CD14-positive monocyte (primary cell): ENCODE measurements at regions not wholly inside any gene's neighbourhood (a gene's known extent, or its start where the extent isn't known, plus 50 kb on each side); places are given as distances from the start of the nearest gene placed in this dataset.

Experiments used
- DNase-seq, 3 donors: peaks; one replicate each; pipeline ENCODE4 v3.0.0-alpha.2; 2011 to 2022
- H2AFZ ChIP-seq: 2 replicates; pipeline ENCODE4 v1.6.0; 2012; ENCODE audit warnings: mild to moderate bottlenecking, low read depth, low read length, inconsistent platforms; ENCODE audit not compliant: insufficient read depth, poor library complexity, severe bottlenecking
- H3K27ac ChIP-seq, 2 donors: 1 replicate in 1 of 2; 2 replicates in 1 of 2; pipeline ENCODE4 v1.5.1; 2012 to 2013; ENCODE audit warnings: low read length in 2 of 2, control low read depth in 1 of 2, inconsistent platforms in 1 of 2, low read depth in 1 of 2, mild to moderate bottlenecking in 1 of 2
- H3K27me3 ChIP-seq, 2 donors: one replicate each; pipeline versions ENCODE4 v1.6.0 to v1.6.1; 2011 to 2013; ENCODE audit warnings: low read length in 2 of 2; ENCODE audit not compliant: control insufficient read depth in 2 of 2, insufficient read depth in 2 of 2
- H3K36me3 ChIP-seq, 2 donors: replicated peaks in 1 of 2; 1 replicate in 1 of 2; 2 replicates in 1 of 2; pipeline versions ENCODE4 v1.5.1 to v1.6.1; 2012 to 2013; ENCODE audit warnings: low read length in 2 of 2, control low read depth in 1 of 2, inconsistent platforms in 1 of 2, mild to moderate bottlenecking in 1 of 2; ENCODE audit not compliant: insufficient read depth in 2 of 2, control insufficient read depth in 1 of 2
- H3K4me1 ChIP-seq, 2 donors: 1 replicate in 1 of 2; 2 replicates in 1 of 2; pipeline versions ENCODE4 v1.5.1 to v1.6.1; 2012 to 2013; ENCODE audit warnings: low read length in 2 of 2, control low read depth in 1 of 2, inconsistent platforms in 1 of 2, mild to moderate bottlenecking in 1 of 2, moderate library complexity in 1 of 2; ENCODE audit not compliant: insufficient read depth in 2 of 2, control insufficient read depth in 1 of 2
- H3K4me2 ChIP-seq: replicated peaks from 2 replicates; pipeline ENCODE3; 2012; ENCODE audit warnings: low read length, moderate library complexity, mild to moderate bottlenecking; ENCODE audit not compliant: poor library complexity, severe bottlenecking; ENCODE audit errors: extremely low read depth
- H3K4me3 ChIP-seq, 3 experiments: fragments of 200-600 bp in 1 of 3; sonication (generic) in 1 of 3; replicated peaks in 1 of 3; 1 replicate in 2 of 3; 2 replicates in 1 of 3; pipeline ENCODE4 v1.5.1; 2011 to 2013; ENCODE audit warnings: low read length in 3 of 3, mild to moderate bottlenecking in 3 of 3, control low read depth in 2 of 3, low read depth in 2 of 3, inconsistent platforms in 1 of 3, moderate library complexity in 1 of 3
- H3K79me2 ChIP-seq: 2 replicates; pipeline ENCODE4 v1.6.0; 2012; ENCODE audit warnings: mild to moderate bottlenecking, control low read depth, inconsistent platforms, low read length, moderate library complexity; ENCODE audit not compliant: insufficient read depth
- H3K9ac ChIP-seq: 2 replicates; pipeline ENCODE4 v1.6.0; 2017; ENCODE audit warnings: low read length, mild to moderate bottlenecking; ENCODE audit not compliant: insufficient read depth, poor library complexity, severe bottlenecking
- H3K9me3 ChIP-seq, 2 donors: replicated peaks in 1 of 2; 1 replicate in 1 of 2; 2 replicates in 1 of 2; pipeline versions ENCODE4 v1.5.1 to v1.6.1; 2012 to 2013; ENCODE audit warnings: low read length in 2 of 2, control low read depth in 1 of 2; ENCODE audit not compliant: control insufficient read depth in 1 of 2, insufficient read depth in 1 of 2
- H4K20me1 ChIP-seq: 2 replicates; pipeline ENCODE4 v1.6.0; 2012; ENCODE audit warnings: mild to moderate bottlenecking, low read length, control low read depth, moderate library complexity; ENCODE audit not compliant: insufficient read depth
- H3K27ac Mint-ChIP-seq, 7 donors: one replicate each; pipeline ENCODE4 v1.8.0; 2020; ENCODE audit warnings: mild to moderate bottlenecking in 7 of 7, mixed read lengths in 7 of 7, moderate library complexity in 6 of 7, inconsistent platforms in 2 of 7
- H3K27me3 Mint-ChIP-seq, 3 donors: one replicate each; pipeline ENCODE4 v1.8.0; 2021 to 2022; ENCODE audit warnings: low read depth in 3 of 3, mild to moderate bottlenecking in 3 of 3, mixed read lengths in 3 of 3, moderate library complexity in 3 of 3, inconsistent platforms in 1 of 3
- H3K36me3 Mint-ChIP-seq, 2 donors: one replicate each; pipeline ENCODE4 v1.8.0; 2020; ENCODE audit warnings: mixed read lengths in 2 of 2, inconsistent platforms in 1 of 2, mild to moderate bottlenecking in 1 of 2
- H3K4me1 Mint-ChIP-seq: one replicate; pipeline ENCODE4 v1.8.0; 2020; ENCODE audit warnings: mild to moderate bottlenecking, mixed read lengths
- H3K4me3 Mint-ChIP-seq, 2 donors: one replicate each; pipeline ENCODE4 v1.8.0; 2020; ENCODE audit warnings: mild to moderate bottlenecking in 2 of 2, mixed read lengths in 2 of 2, moderate library complexity in 1 of 2
- H3K9me3 Mint-ChIP-seq, 7 donors: one replicate each; pipeline ENCODE4 v1.8.0; 2020 to 2022; ENCODE audit warnings: mixed read lengths in 7 of 7, mild to moderate bottlenecking in 6 of 7, moderate library complexity in 6 of 7, inconsistent platforms in 2 of 7
- WGBS: methylation state at CpG from one replicate; pipeline ENCODE4 v1.1.5; 2013; ENCODE audit warnings: missing lambda C conversion rate; ENCODE audit not compliant: insufficient coverage; 5-methylcytosine and 5-hydroxymethylcytosine counted together
- intact Hi-C, 2 donors: fragments of 100-400 bp; cut with micrococcal nuclease; formaldehyde crosslinking; loops; one replicate each; pipeline versions ENCODE4 v1.15.0 to v1.15.1; 2023
- TF ChIP-seq, protein P1 (sequence below): fragments of 200-600 bp; IDR thresholded peaks from one replicate; pipeline ENCODE4 v1.8.0; 2022; ENCODE audit warnings: antibody characterized with exemption, mild to moderate bottlenecking

DNA sequence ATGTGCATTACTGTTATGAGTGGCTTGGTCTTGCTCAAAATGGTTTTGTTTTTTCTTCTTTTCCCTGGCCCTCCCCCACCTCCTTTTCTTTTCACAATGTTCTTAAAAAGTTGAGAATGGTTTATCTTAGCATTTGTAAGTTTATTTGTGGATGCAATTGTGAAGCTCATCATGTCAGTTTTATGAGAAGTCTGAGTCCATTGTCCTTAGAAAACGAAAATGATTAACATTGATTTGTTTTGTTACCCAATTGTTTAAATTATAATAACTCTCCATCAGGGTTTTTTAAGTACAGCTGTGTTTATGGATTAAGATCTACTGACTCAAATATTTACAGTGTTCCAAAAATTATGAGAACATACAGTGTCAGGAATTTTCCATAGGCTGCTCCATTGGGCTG is 511.3 kb upstream of the PAPPA start:
- Mint-ChIP-seq H3K36me3 (no peaks in the 10 kb centered on the region), H3K4me1 (no peaks in the 10 kb centered on the region), H3K9me3 (peaks cover 0 to 5% (median 0%) of the 10 kb centered on the region in 7 donors), H3K4me3 (no peak overlapping the region), H3K27me3 (peaks cover 0 to 1% (median 0%) of the 10 kb centered on the region in 3 donors), H3K27ac (no peak overlapping the region)
- Histone ChIP-seq H3K27me3 (no peaks in the 10 kb centered on the region), H4K20me1 (no peaks in the 10 kb centered on the region), H3K4me2 (no peak overlapping the region), H3K9ac (no peak overlapping the region), H3K36me3 (no peaks in the 10 kb centered on the region), H3K79me2 (no peaks in the 10 kb centered on the region), H2AFZ (no peak overlapping the region), H3K4me1 (no peaks in the 10 kb centered on the region), H3K9me3 (no peaks in the 10 kb centered on the region), H3K27ac (no peak overlapping the region), H3K4me3 (no peak overlapping the region)
- DNase-seq = no peak
- WGBS = no CpG with 5 or more reads among the region's 1 CpG
- intact Hi-C loops = no loop called here
- TF ChIP-seq, protein P1, sequence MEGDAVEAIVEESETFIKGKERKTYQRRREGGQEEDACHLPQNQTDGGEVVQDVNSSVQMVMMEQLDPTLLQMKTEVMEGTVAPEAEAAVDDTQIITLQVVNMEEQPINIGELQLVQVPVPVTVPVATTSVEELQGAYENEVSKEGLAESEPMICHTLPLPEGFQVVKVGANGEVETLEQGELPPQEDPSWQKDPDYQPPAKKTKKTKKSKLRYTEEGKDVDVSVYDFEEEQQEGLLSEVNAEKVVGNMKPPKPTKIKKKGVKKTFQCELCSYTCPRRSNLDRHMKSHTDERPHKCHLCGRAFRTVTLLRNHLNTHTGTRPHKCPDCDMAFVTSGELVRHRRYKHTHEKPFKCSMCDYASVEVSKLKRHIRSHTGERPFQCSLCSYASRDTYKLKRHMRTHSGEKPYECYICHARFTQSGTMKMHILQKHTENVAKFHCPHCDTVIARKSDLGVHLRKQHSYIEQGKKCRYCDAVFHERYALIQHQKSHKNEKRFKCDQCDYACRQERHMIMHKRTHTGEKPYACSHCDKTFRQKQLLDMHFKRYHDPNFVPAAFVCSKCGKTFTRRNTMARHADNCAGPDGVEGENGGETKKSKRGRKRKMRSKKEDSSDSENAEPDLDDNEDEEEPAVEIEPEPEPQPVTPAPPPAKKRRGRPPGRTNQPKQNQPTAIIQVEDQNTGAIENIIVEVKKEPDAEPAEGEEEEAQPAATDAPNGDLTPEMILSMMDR = no peak

DNA sequence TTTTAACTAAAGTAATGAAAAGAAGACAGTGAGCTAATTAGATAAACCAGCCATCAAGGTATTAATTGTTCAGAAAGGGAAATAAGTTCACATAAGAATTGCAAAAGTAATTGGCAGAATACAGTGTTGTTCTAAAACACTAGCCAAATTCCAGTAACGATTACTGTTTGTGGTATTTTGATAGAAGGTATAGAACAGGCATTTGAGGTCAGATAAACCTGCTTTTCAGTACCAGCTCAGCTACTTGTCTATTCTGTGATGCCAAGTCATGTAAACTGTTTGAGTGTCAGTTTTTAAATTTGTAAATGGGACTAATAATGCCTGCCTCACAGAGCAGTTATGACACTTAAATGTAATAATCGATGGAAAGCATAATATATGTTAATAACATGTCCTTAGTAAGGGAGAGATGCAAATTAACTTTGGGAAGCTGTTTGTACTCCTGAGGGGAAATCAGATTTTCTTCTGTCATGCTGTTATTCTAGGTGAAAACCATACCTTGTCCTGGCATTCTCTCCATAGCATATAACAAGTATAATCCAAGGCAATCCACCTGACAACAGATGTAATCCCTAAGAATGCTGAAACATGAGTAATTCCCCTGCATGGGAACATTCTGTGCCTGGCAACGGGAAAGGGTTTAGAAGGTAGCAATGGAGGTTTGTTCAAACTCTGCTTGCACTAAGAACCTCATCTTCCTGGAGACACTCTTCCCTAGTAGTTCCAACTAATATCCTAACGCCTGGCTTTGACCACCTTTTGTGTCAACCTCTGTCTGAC is 509.5 kb upstream of the PAPPA start:
- Histone ChIP-seq H3K27ac (no peak overlapping the region), H3K36me3 (no peaks in the 10 kb centered on the region), H2AFZ (no peak overlapping the region), H3K4me3 (no peak overlapping the region), H3K9ac (no peak overlapping the region), H4K20me1 (no peaks in the 10 kb centered on the region), H3K4me2 (no peak overlapping the region), H3K4me1 (no peaks in the 10 kb centered on the region), H3K27me3 (no peaks in the 10 kb centered on the region), H3K79me2 (no peaks in the 10 kb centered on the region), H3K9me3 (no peaks in the 10 kb centered on the region)
- H3K4me3 Mint-ChIP-seq = no peak overlapping the region
- intact Hi-C loops = no loop called here
- no peaks in the 10 kb centered on the region for H3K36me3 Mint-ChIP-seq
- H3K4me1 Mint-ChIP-seq = no peaks in the 10 kb centered on the region
- 100% methylated on average over 1 of the region's 4 CpGs for WGBS
- TF ChIP-seq, protein P1 = no peak
- DNase-seq = no peak
- H3K9me3 Mint-ChIP-seq = peaks cover 0 to 4% (median 0%) of the 10 kb centered on the region in 7 donors
- H3K27me3 Mint-ChIP-seq = peaks cover 0 to 1% (median 0%) of the 10 kb centered on the region in 3 donors
- H3K27ac Mint-ChIP-seq = no peak overlapping the region
